GM19025 (cell line): ENCODE measurements at regions not wholly inside any gene's neighbourhood (a gene's known extent, or its start where the extent isn't known, plus 50 kb on each side); places are given as distances from the start of the nearest gene placed in this dataset.

Experiments used
- ATAC-seq: cut with Tn5 transposase; IDR thresholded peaks from one replicate; pipeline ENCODE4 v1.9.1; 2021; ENCODE audit warnings: mild to moderate bottlenecking, low read depth, moderate library complexity; ENCODE audit not compliant: unreplicated experiment

DNA sequence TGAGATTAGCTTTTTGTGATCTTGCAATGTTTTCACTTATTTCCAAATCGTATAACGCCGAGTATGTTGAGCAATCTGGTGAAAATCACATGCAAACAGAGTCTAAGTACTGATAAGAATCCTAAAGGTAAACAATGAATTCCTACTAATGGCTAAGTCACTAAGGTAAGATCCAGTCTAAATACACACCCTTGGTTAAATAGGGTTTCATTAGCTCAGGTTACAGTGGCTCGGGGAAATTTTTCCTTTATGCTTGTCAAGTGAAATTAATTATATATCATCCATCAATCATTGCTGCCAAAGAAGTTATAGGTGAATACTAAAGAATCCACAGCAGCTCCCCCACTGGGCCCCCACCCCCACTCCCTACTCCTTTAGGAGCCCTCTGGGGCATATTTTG, 139.3 kb downstream of the SOX2 start:
- ATAC-seq: no peak

GRCh38 chr3:181855825-181856224, 144.1 kb downstream of the SOX2 start:
- no peak for ATAC-seq

- ATAC-seq: no peak
Observed at GRCh38 chr3:181859518-181859917, 147.8 kb downstream of the SOX2 start.

DNA sequence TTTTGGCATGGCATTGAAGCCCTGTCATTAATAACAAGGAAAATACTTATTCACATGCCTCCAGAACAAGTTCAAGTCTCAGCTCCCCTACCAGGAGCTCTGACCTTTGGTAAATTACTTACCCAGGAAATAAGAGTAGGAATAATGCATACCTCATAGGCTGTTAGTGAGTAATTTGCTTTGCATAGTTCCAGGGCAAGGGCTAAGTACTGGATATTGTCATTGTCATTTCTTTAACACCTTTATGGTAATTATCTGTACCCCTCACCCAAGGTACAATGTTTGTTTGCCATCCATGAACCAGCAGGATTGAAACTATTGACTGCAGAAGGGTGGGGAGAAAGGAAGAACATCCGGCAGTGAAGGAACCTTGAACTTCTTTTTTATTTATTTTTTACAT, 148.5 kb downstream of the SOX2 start:
- ATAC-seq: no peak

DNA sequence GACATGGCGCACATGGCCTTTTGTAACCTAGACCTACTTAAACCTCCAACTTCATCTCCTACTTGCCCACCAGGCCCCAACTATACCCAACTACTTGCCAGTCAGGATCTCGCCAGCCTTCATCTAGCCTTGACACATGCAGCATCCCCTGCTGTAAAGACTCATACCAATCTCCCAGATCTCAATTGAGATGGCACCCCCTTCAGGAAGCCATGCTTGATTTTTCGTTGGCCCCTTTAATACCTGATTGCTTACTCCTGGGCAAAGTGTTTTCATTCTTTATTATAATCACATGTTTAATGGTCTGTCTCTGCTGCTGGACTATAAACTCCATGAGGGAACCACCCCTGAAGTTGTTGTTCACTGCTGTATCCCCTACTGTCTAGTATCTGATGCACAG, 150.8 kb downstream of the SOX2 start:
- no peak for ATAC-seq

DNA sequence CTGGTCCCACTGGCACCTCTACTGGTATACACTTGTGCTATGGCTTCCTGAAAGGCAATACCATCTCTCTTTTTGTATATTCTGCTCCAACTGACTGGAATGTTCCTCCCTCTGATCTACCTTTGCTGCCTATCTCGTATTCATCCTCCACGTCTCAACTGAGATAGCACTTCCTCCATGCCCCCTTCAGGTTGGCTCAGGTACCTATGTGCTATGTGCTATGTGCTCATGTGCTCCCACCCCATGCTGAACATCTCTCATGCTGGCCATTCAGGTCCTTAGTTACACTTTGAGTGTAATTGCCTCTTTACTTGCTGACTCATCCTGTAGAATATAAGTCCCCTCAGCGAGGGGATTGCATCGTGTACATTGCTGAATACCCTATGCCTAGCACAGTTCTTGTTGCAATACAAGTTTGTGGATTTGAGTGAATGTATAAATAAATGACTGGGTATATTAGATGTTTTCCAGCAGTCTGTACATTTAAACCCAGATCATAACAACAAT, 156.9 kb downstream of the SOX2 start:
- no peak for ATAC-seq

DNA sequence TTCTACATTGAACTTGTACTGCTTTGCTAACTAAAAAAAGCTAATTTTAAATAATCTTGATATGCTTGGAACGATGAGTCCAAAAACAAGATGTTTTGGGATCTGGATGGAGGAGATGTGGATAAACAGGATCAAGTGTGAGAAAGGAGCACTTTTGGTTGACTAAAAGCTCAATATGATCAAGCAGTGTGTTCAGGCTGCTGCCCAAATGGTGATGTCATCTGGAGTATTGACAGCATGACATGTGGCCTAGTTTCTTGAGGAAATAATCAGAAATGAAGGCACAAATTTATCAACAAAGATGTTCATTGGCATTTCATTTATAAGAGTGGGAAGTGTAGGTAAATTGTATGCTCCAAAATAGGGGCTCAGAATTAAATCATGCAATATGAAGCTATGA, 161.2 kb downstream of the SOX2 start:
- ATAC-seq: no peak

GRCh38 chr3:181879926-181880325, 168.2 kb downstream of the SOX2 start:
- no peak for ATAC-seq

GRCh38 chr3:181880331-181880730, 168.6 kb downstream of the SOX2 start:
- ATAC-seq: no peak

- ATAC-seq: no peak
Observed at GRCh38 chr3:181881749-181882148, 170.0 kb downstream of the SOX2 start.

DNA sequence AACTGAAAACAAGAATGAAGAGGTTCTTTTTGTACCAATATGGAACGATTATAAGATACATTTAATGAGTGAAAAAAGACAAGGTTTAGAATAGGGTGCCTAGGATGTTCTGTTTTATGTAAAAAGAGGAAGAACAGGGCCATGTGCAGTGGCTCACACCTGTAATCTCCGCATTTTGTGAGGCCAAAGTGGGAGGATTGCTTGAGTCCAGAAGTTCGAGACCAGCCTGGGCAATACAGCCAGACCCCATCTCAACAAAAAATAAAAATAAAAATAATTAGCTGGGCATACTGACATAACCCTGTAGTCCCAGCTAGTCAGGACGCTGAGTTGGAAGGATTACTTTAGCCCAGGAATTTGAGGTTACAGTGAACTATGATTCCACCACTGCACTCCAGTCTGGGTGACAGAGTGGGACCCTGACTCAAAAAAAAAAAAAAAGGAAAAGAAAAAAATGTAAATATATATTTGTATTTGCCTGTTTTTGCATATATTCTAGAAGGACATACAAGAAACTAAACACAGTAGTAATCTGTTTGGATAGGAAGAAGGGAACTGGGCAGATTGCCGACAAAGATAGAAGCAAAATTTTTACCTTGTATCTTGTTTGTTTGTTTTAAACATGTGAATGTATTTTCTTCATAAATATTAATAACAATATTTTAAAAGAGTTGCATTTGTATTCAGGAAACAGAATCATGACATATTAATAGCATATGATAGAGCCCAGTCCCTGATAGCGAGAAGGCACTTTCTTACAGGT, 174.3 kb downstream of the SOX2 start:
- ATAC-seq: no peak

DNA sequence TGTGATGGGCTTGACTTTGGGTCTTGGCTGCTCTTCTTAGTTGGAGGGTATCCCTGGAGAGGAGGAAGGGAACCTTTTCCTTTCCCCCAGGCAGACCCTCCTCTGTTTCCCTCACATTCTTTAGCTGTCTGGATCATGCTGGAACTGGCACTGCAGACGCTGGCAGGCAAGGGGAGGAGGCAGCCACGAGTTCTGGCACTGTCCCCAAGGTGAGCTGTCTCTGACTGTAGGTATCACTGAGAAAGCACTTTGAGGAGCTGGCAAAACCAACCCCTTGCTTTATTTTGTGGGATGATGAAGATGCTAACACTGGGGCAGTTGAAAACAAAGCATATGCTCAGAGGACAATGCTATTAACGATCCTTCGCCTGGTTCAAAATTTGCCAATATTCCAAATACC, 175.0 kb downstream of the SOX2 start:
- ATAC-seq: no peak

GRCh38 chr3:181887685-181888084, 176.0 kb downstream of the SOX2 start:
- no peak for ATAC-seq

GRCh38 chr3:181888234-181888633, 176.5 kb downstream of the SOX2 start:
- no peak for ATAC-seq

DNA sequence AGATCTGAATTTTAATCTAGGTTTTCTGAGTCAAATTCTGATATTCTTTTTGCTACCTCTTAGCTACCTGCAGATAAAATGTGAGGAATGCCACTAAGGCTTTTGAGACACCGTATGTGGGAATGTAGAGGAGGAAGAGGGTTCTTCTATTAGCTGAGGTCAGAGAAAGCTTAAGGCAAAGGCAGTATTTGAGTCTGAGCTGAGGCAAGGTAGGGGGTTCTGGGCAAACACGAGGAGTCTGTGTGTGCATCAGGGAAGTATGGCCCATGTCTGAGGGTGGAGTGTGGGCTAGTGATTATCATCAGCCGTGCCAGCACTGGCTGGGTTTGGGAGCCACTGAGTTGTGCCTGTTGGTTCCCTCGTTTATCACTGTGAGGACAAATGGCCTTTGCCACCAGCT, 181.1 kb downstream of the SOX2 start:
- no peak for ATAC-seq

DNA sequence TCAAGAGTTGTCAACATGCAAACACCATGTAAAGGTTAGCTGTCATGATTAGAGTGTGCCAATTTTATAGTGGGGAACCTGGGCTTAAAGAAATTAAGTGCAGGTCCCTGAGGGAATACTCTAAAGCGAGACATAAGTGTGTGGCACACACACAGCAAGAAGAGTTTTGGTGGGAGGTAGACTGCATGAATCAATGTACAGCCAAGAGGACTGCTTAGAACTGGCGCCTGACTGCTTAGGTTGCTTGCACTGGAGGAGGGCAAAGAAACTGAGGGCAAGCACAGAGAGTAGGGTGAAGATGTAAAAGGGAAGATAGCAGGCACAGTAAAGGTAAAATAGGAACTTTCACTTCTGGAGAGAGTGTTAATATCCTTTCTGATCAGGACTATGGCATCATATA, 184.9 kb downstream of the SOX2 start:
- no peak for ATAC-seq

GRCh38 chr3:181899702-181900101, 188.0 kb downstream of the SOX2 start:
- no peak for ATAC-seq

DNA sequence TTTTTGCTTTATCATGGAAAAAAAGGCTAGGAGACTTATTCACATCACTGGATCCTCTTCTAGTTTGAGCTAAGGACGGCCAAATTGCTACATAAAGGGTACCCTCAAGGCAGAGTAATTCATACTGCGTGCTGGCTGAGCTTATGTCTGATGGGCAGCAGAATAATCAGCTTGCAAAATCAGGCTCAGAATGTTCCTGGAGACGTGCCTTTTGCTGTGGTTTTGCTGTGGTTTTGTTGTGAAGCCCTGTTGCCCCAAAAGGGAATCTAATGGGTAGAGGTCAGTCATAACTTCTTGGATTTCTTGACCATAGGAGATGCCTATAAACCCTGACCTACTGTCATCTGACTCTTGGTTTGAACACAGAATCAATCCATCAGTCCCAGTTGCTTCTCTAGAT, 189.9 kb downstream of the SOX2 start:
- no peak for ATAC-seq

DNA sequence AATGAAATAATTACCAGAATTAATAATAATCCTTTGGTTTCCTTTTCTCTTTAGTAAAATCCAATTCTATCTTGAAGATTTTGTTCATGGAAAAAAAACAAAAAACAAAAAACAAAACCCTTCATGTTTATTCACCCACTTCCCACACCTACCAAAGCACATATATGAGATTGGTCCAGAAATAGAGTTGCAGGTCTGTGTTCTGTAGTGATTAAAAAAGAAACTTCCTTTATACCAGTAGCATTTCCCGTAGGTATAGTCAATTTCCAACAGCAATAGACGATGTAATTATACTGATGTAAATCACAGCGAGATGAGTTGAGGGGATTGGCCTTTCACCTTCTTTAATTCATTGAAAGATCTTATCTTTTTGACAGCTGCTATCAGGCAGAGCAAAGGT, 194.6 kb downstream of the SOX2 start:
- no peak for ATAC-seq

DNA sequence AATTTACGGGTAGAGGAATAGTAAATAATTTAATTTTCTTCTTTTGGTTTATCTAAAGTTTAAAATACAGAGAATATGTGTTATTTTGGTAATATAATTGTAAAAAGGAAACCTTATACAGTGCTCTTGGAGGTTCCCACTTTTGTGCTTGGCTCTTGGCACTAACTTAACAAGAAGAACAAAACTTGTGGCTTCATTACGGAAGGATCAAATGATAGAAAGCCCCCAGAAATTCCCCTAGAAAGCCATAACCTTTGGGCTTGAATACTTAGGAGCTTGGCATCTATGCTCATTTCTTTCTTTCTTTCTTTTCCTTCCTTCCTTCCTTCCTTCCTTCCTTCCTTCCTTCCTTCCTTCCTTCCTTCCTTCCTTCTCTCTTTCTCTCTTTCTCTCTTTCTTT, 197.5 kb downstream of the SOX2 start:
- no peak for ATAC-seq

DNA sequence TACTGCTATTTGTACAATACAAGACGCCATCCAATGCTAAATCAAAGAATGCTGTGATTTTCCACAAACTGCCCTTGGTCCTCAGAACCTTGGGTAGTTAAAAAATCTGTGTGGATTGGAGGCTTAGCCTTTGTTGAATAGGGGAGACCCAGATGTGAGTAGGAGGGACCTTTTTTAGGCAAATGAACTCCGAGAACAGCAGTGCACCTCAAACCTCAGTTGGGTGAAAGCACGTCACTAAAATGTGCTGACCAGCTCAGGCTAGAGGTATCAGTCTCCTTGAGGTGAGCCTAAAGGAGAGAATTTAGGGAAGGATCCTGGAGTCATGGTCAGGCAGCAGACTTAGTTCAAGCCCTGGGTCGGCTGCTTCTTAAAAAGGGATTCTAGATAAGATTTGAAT, 200.7 kb downstream of the SOX2 start:
- ATAC-seq: no peak

DNA sequence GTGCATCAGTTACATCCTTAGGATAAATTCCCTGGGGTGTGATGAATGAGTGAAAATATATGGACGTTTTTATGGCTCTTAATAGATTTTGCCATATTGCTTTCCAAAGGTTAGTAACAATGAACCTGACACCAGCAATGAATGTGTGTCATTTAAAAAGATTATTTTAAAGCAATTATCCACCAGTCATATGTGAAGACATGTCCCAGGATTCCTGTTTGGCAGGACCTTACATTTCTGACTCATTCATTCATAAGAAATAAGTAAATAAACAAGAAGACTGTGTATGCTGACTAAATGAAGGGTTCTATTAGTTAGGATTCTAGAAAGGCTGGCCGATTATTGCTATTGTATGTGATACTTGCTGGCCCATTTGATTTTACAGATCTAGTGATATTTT, 201.5 kb downstream of the SOX2 start:
- no peak for ATAC-seq

DNA sequence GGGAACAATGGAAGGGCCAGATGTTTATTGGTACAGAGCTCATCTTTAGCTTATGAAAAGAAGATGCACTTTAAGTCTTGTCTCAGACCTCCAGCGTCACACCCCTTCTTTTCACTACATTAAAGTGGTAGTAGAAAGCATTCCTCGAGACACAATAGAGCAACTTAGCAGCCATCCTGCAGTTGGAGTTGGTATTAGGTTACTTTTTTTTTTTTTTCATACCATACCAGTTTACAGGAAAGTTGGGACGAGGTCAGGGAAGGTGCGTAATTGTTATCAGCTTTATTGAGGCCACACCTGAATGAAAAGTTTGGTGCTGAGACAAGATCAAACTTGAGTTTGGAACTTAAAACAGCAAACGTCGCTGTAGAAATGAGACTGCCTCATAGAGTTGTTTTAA, 203.8 kb downstream of the SOX2 start:
- no peak for ATAC-seq
